MCF 10A (cell line): ENCODE measurements at regions not wholly inside any gene's neighbourhood (a gene's known extent, or its start where the extent isn't known, plus 50 kb on each side); places are given as distances from the start of the nearest gene placed in this dataset.

ENCODE experiments used
- BruUV-seq: library from RNA; stranded (reverse); fragments of 400-500 nt; replicated peaks from 2 replicates; lab custom pipeline; 2021; lab: Mats Ljungman, UMichigan
- CTCF ChIA-PET: fragments of 300-600 bp; sonication (Branson Sonifier 250); formaldehyde crosslinking; extraction: SDS; loops from one replicate; lab custom pipeline; 2021; ENCODE audit warnings: antibody characterized with exemption, inconsistent platforms; lab: Yijun Ruan, JAX
- POLR2A ChIA-PET: fragments of 300-600, 350-650 bp; sonication (Branson Sonifier 250); formaldehyde crosslinking; extraction: SDS; loops from one replicate; lab custom pipeline; 2020; ENCODE audit warnings: antibody characterized with exemption, inconsistent platforms; lab: Yijun Ruan, JAX
- DNase-seq: peaks from one replicate; pipeline ENCODE4 v3.0.0-alpha.2; 2018; ENCODE audit not compliant: unreplicated experiment
- H3K27ac Mint-ChIP-seq: one replicate; pipeline ENCODE4 v1.8.0; 2022; ENCODE audit warnings: mild to moderate bottlenecking, low read depth, mixed read lengths; ENCODE audit not compliant: unreplicated experiment
- H3K27me3 Mint-ChIP-seq: one replicate; pipeline ENCODE4 v1.8.0; 2022; ENCODE audit warnings: mixed read lengths; ENCODE audit not compliant: insufficient read depth, unreplicated experiment
- H3K36me3 Mint-ChIP-seq: one replicate; pipeline ENCODE4 v1.8.0; 2022; ENCODE audit warnings: mild to moderate bottlenecking, moderate library complexity, mixed read lengths; ENCODE audit not compliant: insufficient read depth, unreplicated experiment
- H3K4me1 Mint-ChIP-seq: one replicate; pipeline ENCODE4 v1.8.0; 2022; ENCODE audit warnings: mixed read lengths; ENCODE audit not compliant: insufficient read depth, unreplicated experiment
- H3K4me3 Mint-ChIP-seq: one replicate; pipeline ENCODE4 v1.8.0; 2022; ENCODE audit warnings: mild to moderate bottlenecking, moderate library complexity, mixed read lengths; ENCODE audit not compliant: unreplicated experiment
- H3K9me3 Mint-ChIP-seq: one replicate; pipeline ENCODE4 v1.8.0; 2022; ENCODE audit warnings: mixed read lengths; ENCODE audit not compliant: unreplicated experiment
- intact Hi-C: fragments of 100-400 bp; cut with micrococcal nuclease; formaldehyde crosslinking; loops from 2 replicates; pipeline ENCODE4 v1.14.1; 2022
- TF ChIP-seq, protein P1 (sequence below): fragments of 200-600 bp; IDR thresholded peaks from one replicate; pipeline ENCODE4 v1.8.0; 2022; ENCODE audit warnings: antibody characterized with exemption, mild to moderate bottlenecking; ENCODE audit not compliant: unreplicated experiment

GRCh38 chr20:4095639-4096038 is 53.0 kb upstream of the SMOX start:
- no TSS peak for BruUV-seq
- ChIA-PET POLR2A (interaction anchor here (0.6 to 1.4 kb wide), 3 partner anchors 40 to 190 kb away, joined by 3 read pairs; no protein-coding TSS in a partner anchor), CTCF (interaction anchor here (0.6 to 1.2 kb wide), 4 partner anchors 10 to 209 kb away, joined by 3 to 5 read pairs (median 4); no protein-coding TSS in a partner anchor)
- TF ChIP-seq, protein P1, sequence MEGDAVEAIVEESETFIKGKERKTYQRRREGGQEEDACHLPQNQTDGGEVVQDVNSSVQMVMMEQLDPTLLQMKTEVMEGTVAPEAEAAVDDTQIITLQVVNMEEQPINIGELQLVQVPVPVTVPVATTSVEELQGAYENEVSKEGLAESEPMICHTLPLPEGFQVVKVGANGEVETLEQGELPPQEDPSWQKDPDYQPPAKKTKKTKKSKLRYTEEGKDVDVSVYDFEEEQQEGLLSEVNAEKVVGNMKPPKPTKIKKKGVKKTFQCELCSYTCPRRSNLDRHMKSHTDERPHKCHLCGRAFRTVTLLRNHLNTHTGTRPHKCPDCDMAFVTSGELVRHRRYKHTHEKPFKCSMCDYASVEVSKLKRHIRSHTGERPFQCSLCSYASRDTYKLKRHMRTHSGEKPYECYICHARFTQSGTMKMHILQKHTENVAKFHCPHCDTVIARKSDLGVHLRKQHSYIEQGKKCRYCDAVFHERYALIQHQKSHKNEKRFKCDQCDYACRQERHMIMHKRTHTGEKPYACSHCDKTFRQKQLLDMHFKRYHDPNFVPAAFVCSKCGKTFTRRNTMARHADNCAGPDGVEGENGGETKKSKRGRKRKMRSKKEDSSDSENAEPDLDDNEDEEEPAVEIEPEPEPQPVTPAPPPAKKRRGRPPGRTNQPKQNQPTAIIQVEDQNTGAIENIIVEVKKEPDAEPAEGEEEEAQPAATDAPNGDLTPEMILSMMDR, result no peak
- H3K36me3 Mint-ChIP-seq, result peaks cover 5% of the 10 kb centered on the region
- H3K4me3 Mint-ChIP-seq, result no peak overlapping the region
- H3K27me3 Mint-ChIP-seq, result no peaks in the 10 kb centered on the region
- peaks cover 12% of the 10 kb centered on the region for H3K9me3 Mint-ChIP-seq
- intact Hi-C loops, result no loop called here
- DNase-seq, result no peak
- H3K27ac Mint-ChIP-seq, result no peak overlapping the region
- H3K4me1 Mint-ChIP-seq, result peaks cover 13% of the 10 kb centered on the region

- no peaks in the 10 kb centered on the region for H3K36me3 Mint-ChIP-seq
- BruUV-seq, result no TSS peak
- H3K4me3 Mint-ChIP-seq, result no peak overlapping the region
- TF ChIP-seq, protein P1, result peak; percentile 51
- DNase-seq, result peak; percentile 65
- peaks cover 5% of the 10 kb centered on the region for H3K4me1 Mint-ChIP-seq
- H3K27me3 Mint-ChIP-seq, result no peaks in the 10 kb centered on the region
- CTCF ChIA-PET, result interaction anchor here (0.5 to 5.2 kb wide), 28 partner anchors 8 to 313 kb away, joined by 3 to 49 read pairs (median 4); no protein-coding TSS in a partner anchor
- H3K9me3 Mint-ChIP-seq, result peaks cover 12% of the 10 kb centered on the region
- POLR2A ChIA-PET, result interaction anchor here (0.6 to 1.1 kb wide), 2 partner anchors 66 to 73 kb away, joined by 3 to 4 read pairs; no protein-coding TSS in a partner anchor
- intact Hi-C loops, result no loop called here
- H3K27ac Mint-ChIP-seq, result no peak overlapping the region
These were observed 56.8 kb upstream of the SMOX start for GRCh38 chr20:4091490-4092479.

DNA sequence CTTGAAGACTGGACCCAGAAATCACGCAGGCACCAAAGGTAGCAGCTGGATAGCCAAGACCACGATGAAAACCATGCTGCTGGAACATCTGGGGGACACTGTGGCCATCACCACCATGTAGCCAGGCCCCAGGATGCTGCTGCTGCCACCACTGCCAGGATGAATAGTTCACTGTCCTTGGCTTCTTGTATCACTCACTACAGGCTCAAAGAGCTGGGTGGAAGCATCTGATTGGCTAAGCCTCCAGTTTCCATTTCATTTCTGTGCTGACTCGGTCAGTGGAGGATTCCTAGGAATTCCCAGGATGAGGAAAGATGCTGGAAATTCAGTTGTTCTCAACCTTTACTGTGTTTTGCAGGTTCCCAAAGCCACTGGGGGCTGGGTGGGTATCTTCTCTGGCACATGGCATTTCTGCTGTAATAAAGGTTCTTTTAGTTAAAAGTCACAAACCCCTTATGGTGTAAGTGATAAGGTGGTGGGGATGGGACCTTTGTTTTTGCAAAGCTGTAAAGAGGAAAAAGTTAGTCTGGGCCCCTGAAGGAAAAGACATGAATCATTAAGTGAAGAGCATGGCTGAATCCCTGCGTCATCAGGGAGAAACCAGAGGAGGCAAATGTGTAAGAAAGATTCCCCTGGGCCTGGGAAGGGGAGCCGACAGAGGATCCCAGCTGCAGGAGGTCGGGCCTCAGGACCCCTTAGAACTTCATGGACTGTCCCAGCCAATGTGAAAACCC is 57.7 kb upstream of the SMOX start:
- intact Hi-C loops, result no loop called here
- H3K27me3 Mint-ChIP-seq, result no peaks in the 10 kb centered on the region
- ChIA-PET CTCF (interaction anchor here (0.5 to 5.2 kb wide), 12 partner anchors 9 to 102 kb away, joined by 3 to 49 read pairs (median 4); no protein-coding TSS in a partner anchor), POLR2A (interaction anchor here (0.9 to 1.1 kb wide), 2 partner anchors 10 to 65 kb away, joined by 3 to 4 read pairs; no protein-coding TSS in a partner anchor)
- H3K36me3 Mint-ChIP-seq, result no peaks in the 10 kb centered on the region
- no peak overlapping the region for H3K27ac Mint-ChIP-seq
- no peak overlapping the region for H3K4me3 Mint-ChIP-seq
- peaks cover 5% of the 10 kb centered on the region for H3K4me1 Mint-ChIP-seq
- BruUV-seq, result no TSS peak
- no peak for DNase-seq
- TF ChIP-seq, protein P1, result no peak
- peaks cover 12% of the 10 kb centered on the region for H3K9me3 Mint-ChIP-seq
